Activated CD8-positive, alpha-beta T cell treated with anti-CD3 and anti-CD28 coated beads for 36 hours (primary cell): ENCODE measurements at regions not wholly inside any gene's neighbourhood (a gene's known extent, or its start where the extent isn't known, plus 50 kb on each side); places are given as distances from the start of the nearest gene placed in this dataset.

Experiments used
- ATAC-seq: fragments of 200-7000 bp; cut with Tn5 transposase; one replicate; pipeline ENCODE4 v1.10.0; 2021; ENCODE audit warnings: mild to moderate bottlenecking, moderate library complexity
- CTCF ChIA-PET: fragments of 350-600 bp; sonication (Branson Sonifier 250); formaldehyde crosslinking; loops from one replicate; lab custom pipeline; 2021; ENCODE audit warnings: antibody characterized with exemption; lab: Charles Lee
- POLR2A ChIA-PET: fragments of 350-600 bp; sonication (Branson Sonifier 250); formaldehyde crosslinking; loops from one replicate; lab custom pipeline; 2021; ENCODE audit warnings: antibody characterized with exemption; lab: Charles Lee
- DNase-seq: peaks from one replicate; pipeline ENCODE4 v3.0.0-alpha.2; 2020
- H3K27ac Mint-ChIP-seq: one replicate; pipeline ENCODE4 v1.8.0; 2021; ENCODE audit warnings: mild to moderate bottlenecking, mixed read lengths
- H3K27me3 Mint-ChIP-seq: one replicate; pipeline ENCODE4 v1.8.0; 2021; ENCODE audit warnings: mixed read lengths
- H3K36me3 Mint-ChIP-seq: one replicate; pipeline ENCODE4 v1.8.0; 2021; ENCODE audit warnings: low read depth, mixed read lengths
- H3K4me1 Mint-ChIP-seq: one replicate; pipeline ENCODE4 v1.8.0; 2021; ENCODE audit warnings: low read depth, mixed read lengths
- H3K4me3 Mint-ChIP-seq: one replicate; pipeline ENCODE4 v1.8.0; 2021; ENCODE audit warnings: mild to moderate bottlenecking, moderate library complexity, mixed read lengths
- H3K9me3 Mint-ChIP-seq: one replicate; pipeline ENCODE4 v1.8.0; 2021; ENCODE audit warnings: mixed read lengths
- intact Hi-C: fragments of 100-400 bp; cut with micrococcal nuclease; formaldehyde crosslinking; loops from one replicate; pipeline ENCODE4 v1.10.0; 2022
- TF ChIP-seq, protein P1 (sequence below): fragments of 200-600 bp; IDR thresholded peaks from one replicate; pipeline ENCODE4 v1.8.0; 2022; ENCODE audit warnings: antibody characterized with exemption, mild to moderate bottlenecking

GRCh38 chr2:65663831-65664407, 231.5 kb upstream of the SPRED2 start:
- Mint-ChIP-seq H3K9me3 (peaks cover 5% of the 10 kb centered on the region), H3K4me3 (no peak overlapping the region), H3K27ac (no peak overlapping the region), H3K27me3 (peaks cover 6% of the 10 kb centered on the region), H3K4me1 (peaks cover 8% of the 10 kb centered on the region), H3K36me3 (no peaks in the 10 kb centered on the region)
- TF ChIP-seq, protein P1, sequence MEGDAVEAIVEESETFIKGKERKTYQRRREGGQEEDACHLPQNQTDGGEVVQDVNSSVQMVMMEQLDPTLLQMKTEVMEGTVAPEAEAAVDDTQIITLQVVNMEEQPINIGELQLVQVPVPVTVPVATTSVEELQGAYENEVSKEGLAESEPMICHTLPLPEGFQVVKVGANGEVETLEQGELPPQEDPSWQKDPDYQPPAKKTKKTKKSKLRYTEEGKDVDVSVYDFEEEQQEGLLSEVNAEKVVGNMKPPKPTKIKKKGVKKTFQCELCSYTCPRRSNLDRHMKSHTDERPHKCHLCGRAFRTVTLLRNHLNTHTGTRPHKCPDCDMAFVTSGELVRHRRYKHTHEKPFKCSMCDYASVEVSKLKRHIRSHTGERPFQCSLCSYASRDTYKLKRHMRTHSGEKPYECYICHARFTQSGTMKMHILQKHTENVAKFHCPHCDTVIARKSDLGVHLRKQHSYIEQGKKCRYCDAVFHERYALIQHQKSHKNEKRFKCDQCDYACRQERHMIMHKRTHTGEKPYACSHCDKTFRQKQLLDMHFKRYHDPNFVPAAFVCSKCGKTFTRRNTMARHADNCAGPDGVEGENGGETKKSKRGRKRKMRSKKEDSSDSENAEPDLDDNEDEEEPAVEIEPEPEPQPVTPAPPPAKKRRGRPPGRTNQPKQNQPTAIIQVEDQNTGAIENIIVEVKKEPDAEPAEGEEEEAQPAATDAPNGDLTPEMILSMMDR, result no peak
- DNase-seq (no peak), ATAC-seq (no peak)
- POLR2A ChIA-PET, result no interaction called here
- CTCF ChIA-PET, result no interaction called here
- intact Hi-C loops, result no loop called here

GRCh38 chr2:65662654-65663432, 230.4 kb upstream of the SPRED2 start:
- POLR2A ChIA-PET, result interaction anchor here (0.7 kb wide), 1 partner anchor 684 kb away, joined by 4 read pairs; no protein-coding TSS in a partner anchor
- TF ChIP-seq, protein P1, result no peak
- H3K36me3 Mint-ChIP-seq, result no peaks in the 10 kb centered on the region
- H3K4me1 Mint-ChIP-seq, result peaks cover 8% of the 10 kb centered on the region
- no peaks in the 10 kb centered on the region for H3K9me3 Mint-ChIP-seq
- no peak overlapping the region for H3K27ac Mint-ChIP-seq
- H3K4me3 Mint-ChIP-seq, result no peak overlapping the region
- intact Hi-C loops, result no loop called here
- no peak for ATAC-seq
- CTCF ChIA-PET, result no interaction called here
- DNase-seq, result no peak
- peaks cover 6% of the 10 kb centered on the region for H3K27me3 Mint-ChIP-seq

DNA sequence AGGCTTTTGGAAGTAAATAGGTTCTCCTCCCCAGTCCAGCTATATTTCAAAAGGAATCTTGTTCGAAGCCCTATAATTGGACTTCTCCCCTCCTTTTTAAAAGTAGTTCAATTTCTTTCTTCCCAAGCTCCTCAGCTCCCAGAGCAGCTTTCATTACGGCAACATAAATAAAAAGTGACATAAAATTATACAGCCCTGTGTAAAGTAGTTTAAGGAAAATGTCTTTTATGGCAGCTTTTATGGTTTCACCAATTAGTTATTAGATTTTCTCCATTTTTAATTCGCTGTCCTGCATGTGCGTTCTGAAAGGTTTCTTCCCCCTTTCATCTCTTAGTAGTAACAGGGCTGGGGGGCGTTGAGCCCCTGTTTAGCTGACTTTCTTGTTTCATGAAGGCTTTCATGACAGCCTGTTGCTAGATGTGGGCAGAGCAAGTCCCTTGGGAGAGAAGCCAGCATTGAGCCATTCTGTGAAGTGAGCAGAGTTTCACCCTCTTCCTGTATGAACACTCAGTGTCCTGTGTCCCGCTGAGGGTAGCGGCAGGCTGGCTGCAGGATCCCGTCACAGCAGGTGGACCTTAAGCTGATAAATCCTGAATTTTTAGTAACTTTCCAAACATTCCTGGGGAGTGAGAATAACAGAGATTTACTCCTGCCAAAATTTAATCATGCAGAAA, 229.7 kb upstream of the SPRED2 start:
- H3K4me3 Mint-ChIP-seq, result no peak overlapping the region

GRCh38 chr2:65660340-65660739, 227.9 kb upstream of the SPRED2 start:
- Mint-ChIP-seq H3K27me3 (peaks cover 6% of the 10 kb centered on the region), H3K4me3 (no peak overlapping the region), H3K36me3 (no peaks in the 10 kb centered on the region), H3K4me1 (no peaks in the 10 kb centered on the region), H3K9me3 (no peaks in the 10 kb centered on the region), H3K27ac (no peak overlapping the region)
- CTCF ChIA-PET, result interaction anchor here (1.6 kb wide), 1 partner anchor 20 kb away, joined by 3 read pairs; no protein-coding TSS in a partner anchor
- DNase-seq, result no peak
- no peak for ATAC-seq
- intact Hi-C loops, result no loop called here
- POLR2A ChIA-PET, result no interaction called here
- TF ChIP-seq, protein P1, result no peak

More for the DNA sequence above, 229.7 kb upstream of the SPRED2 start:
- no peaks in the 10 kb centered on the region for H3K36me3 Mint-ChIP-seq
- ChIA-PET CTCF (interaction anchor here (1.6 kb wide), 1 partner anchor 22 kb away, joined by 3 read pairs; no protein-coding TSS in a partner anchor), POLR2A (no interaction called here)
- H3K9me3 Mint-ChIP-seq, result no peaks in the 10 kb centered on the region
- TF ChIP-seq, protein P1, result no peak
- peaks cover 8% of the 10 kb centered on the region for H3K4me1 Mint-ChIP-seq
- DNase-seq, result no peak
- peaks cover 6% of the 10 kb centered on the region for H3K27me3 Mint-ChIP-seq
- H3K27ac Mint-ChIP-seq, result no peak overlapping the region
- intact Hi-C loops, result no loop called here
- no peak for ATAC-seq
